Liver (tissue), 8 donors: ENCODE measurements at regions not wholly inside any gene's neighbourhood (a gene's known extent, or its start where the extent isn't known, plus 50 kb on each side); places are given as distances from the start of the nearest gene placed in this dataset.
"Not testable (repeated sequence)": the region's sequence is repeated elsewhere in the genome, so short reads cannot be mapped to it uniquely, and the experiment has no call there.

Source experiments
- DNase-seq: peaks from one replicate; pipeline ENCODE4 v3.0.0-alpha.2; 2017; ENCODE audit warnings: low spot score
- H3K27ac ChIP-seq, 2 donors: one replicate each; pipeline ENCODE4 v1.7.0; 2013; ENCODE audit warnings: inconsistent platforms in 2 of 2, low read length in 2 of 2, control low read depth in 1 of 2, low read depth in 1 of 2, mild to moderate bottlenecking in 1 of 2
- H3K27me3 ChIP-seq, 4 donors: one replicate each; pipeline versions ENCODE4 v1.6.1 to v1.7.0; 2013; ENCODE audit warnings: low read length in 3 of 4, inconsistent platforms in 1 of 4, mild to moderate bottlenecking in 1 of 4, moderate library complexity in 1 of 4; ENCODE audit not compliant: control insufficient read depth in 4 of 4, insufficient read depth in 4 of 4
- H3K36me3 ChIP-seq, 4 donors: one replicate each; pipeline versions ENCODE4 v1.6.1 to v1.7.0; 2013; ENCODE audit warnings: low read length in 3 of 4, mild to moderate bottlenecking in 3 of 4, low read depth in 1 of 4, moderate library complexity in 1 of 4; ENCODE audit not compliant: control insufficient read depth in 4 of 4, insufficient read depth in 3 of 4
- H3K4me1 ChIP-seq, 4 donors: one replicate each; pipeline versions ENCODE4 v1.6.1 to v1.7.0; 2013; ENCODE audit warnings: low read length in 3 of 4, mild to moderate bottlenecking in 3 of 4, moderate library complexity in 1 of 4; ENCODE audit not compliant: control insufficient read depth in 4 of 4, insufficient read depth in 4 of 4
- H3K4me3 ChIP-seq, 3 donors: one replicate each; pipeline versions ENCODE4 v1.6.1 to v1.7.0; 2013; ENCODE audit warnings: low read length in 3 of 3, control low read depth in 1 of 3, low read depth in 1 of 3, mild to moderate bottlenecking in 1 of 3
- H3K9ac ChIP-seq, 2 donors: one replicate each; pipeline ENCODE4 v1.7.0; 2013; ENCODE audit warnings: low read length in 2 of 2, mild to moderate bottlenecking in 2 of 2, moderate library complexity in 2 of 2, control low read depth in 1 of 2, low read depth in 1 of 2
- H3K9me3 ChIP-seq, 4 donors: one replicate each; pipeline versions ENCODE4 v1.6.1 to v1.7.0; 2013; ENCODE audit warnings: low read length in 3 of 4; ENCODE audit not compliant: control insufficient read depth in 4 of 4
- ATF3 ChIP-seq: IDR thresholded peaks from 2 replicates; pipeline ENCODE4 v1.6.1; 2016; ENCODE audit warnings: antibody characterized with exemption
- CTCF ChIP-seq: fragments of 150-350 bp; IDR thresholded peaks from 2 replicates; pipeline ENCODE4 v1.5.1; 2017; ENCODE audit warnings: improper control_type of control experiment, low read depth, low read length; ENCODE audit not compliant: missing input control
- EGR1 ChIP-seq, 2 donors: IDR thresholded peaks; 2 replicates each; pipeline ENCODE4 v1.6.1; 2016 to 2018; ENCODE audit warnings: antibody characterized with exemption in 2 of 2, low read depth in 2 of 2
- FOXA1 ChIP-seq: IDR thresholded peaks from 2 replicates; pipeline ENCODE4 v1.6.1; 2016; ENCODE audit warnings: antibody characterized with exemption
- FOXA2 ChIP-seq: IDR thresholded peaks from 2 replicates; pipeline ENCODE4 v1.6.1; 2016; ENCODE audit warnings: antibody characterized with exemption
- GABPA ChIP-seq, 2 donors: IDR thresholded peaks in 1 of 2; conservative IDR thresholded peaks in 1 of 2; 2 replicates each; pipeline ENCODE4 v1.6.1; 2016; ENCODE audit warnings: antibody characterized with exemption in 2 of 2, mild to moderate bottlenecking in 1 of 2, moderate library complexity in 1 of 2
- HNF4A ChIP-seq, 2 donors: conservative IDR thresholded peaks; 2 replicates each; pipeline ENCODE4 v1.6.1; 2016; ENCODE audit warnings: antibody characterized with exemption in 2 of 2, mild to moderate bottlenecking in 2 of 2
- HNF4G ChIP-seq: IDR thresholded peaks from 2 replicates; pipeline ENCODE4 v1.6.1; 2016; ENCODE audit warnings: antibody characterized with exemption
- JUND ChIP-seq, 2 donors: IDR thresholded peaks; 2 replicates each; pipeline ENCODE4 v1.6.1; 2016; ENCODE audit warnings: antibody characterized with exemption in 2 of 2
- MAX ChIP-seq: IDR thresholded peaks from 2 replicates; pipeline ENCODE4 v1.6.1; 2016; ENCODE audit warnings: antibody characterized with exemption
- NR2F2 ChIP-seq: IDR thresholded peaks from 2 replicates; pipeline ENCODE4 v1.6.1; 2016; ENCODE audit warnings: antibody characterized with exemption
- RAD21 ChIP-seq, 2 donors: IDR thresholded peaks; 2 replicates each; pipeline ENCODE4 v1.6.1; 2016; ENCODE audit warnings: antibody characterized with exemption in 2 of 2, mild to moderate bottlenecking in 2 of 2
- REST ChIP-seq: IDR thresholded peaks from 2 replicates; pipeline ENCODE4 v1.6.1; 2016; ENCODE audit warnings: antibody characterized with exemption, mild to moderate bottlenecking
- RXRA ChIP-seq, 2 donors: IDR thresholded peaks; 2 replicates each; pipeline ENCODE4 v1.6.1; 2017 to 2018; ENCODE audit warnings: antibody characterized with exemption in 2 of 2, mild to moderate bottlenecking in 1 of 2
- SP1 ChIP-seq: IDR thresholded peaks from 2 replicates; pipeline ENCODE4 v1.6.1; 2018; ENCODE audit warnings: antibody characterized with exemption, mild to moderate bottlenecking
- TAF1 ChIP-seq: conservative IDR thresholded peaks from 2 replicates; pipeline ENCODE4 v1.6.1; 2016; ENCODE audit warnings: antibody characterized with exemption, mild to moderate bottlenecking
- YY1 ChIP-seq: IDR thresholded peaks from 2 replicates; pipeline ENCODE4 v1.6.1; 2016; ENCODE audit warnings: antibody characterized with exemption, mild to moderate bottlenecking
- ZBTB33 ChIP-seq: IDR thresholded peaks from 2 replicates; pipeline ENCODE4 v1.6.1; 2016; ENCODE audit warnings: antibody characterized with exemption
- WGBS: extraction: QIAGEN DNeasy Blood & Tissue Kit; methylation state at CpG from one replicate; pipeline ENCODE4 v1.1.7; 2013; 5-methylcytosine and 5-hydroxymethylcytosine counted together
- donor health status: healthy.
- donor health status: healthy.
- donor health status: healthy.
- donor health status: healthy.
- donor health status: healthy.

- Histone ChIP-seq H3K4me3 (no peak overlapping the region), H3K4me1 (no peaks in the 10 kb centered on the region), H3K9me3 (no peaks in the 10 kb centered on the region), H3K36me3 (no peaks in the 10 kb centered on the region), H3K9ac (no peak overlapping the region), H3K27ac (no peak overlapping the region), H3K27me3 (peaks cover 0 to 2% (median 0%) of the 10 kb centered on the region in 4 donors)
- 66% methylated on average over 1 of the region's 1 CpG for WGBS
- TF ChIP-seq RAD21 (IDR thresholded peaks at IDR 0.05): no peak
- no peak for TF ChIP-seq SP1
- no peak for TF ChIP-seq EGR1 (IDR thresholded peaks at IDR 0.05; ENCODE audit: low read depth in 2 of 2)
- no peak for TF ChIP-seq RXRA (IDR thresholded peaks at IDR 0.05)
- no peak for TF ChIP-seq HNF4G
- no peak for TF ChIP-seq MAX
- TF ChIP-seq NR2F2: no peak
- no peak for TF ChIP-seq ATF3
- no peak for TF ChIP-seq GABPA (IDR thresholded peaks at IDR 0.05 in 1 of 2, conservative IDR thresholded peaks at IDR 0.05 in 1 of 2)
- no peak for TF ChIP-seq ZBTB33
- no peak for TF ChIP-seq TAF1
- TF ChIP-seq REST: no peak
- no peak for TF ChIP-seq YY1
- no peak for TF ChIP-seq HNF4A (conservative IDR thresholded peaks at IDR 0.05)
- TF ChIP-seq CTCF: no peak
- TF ChIP-seq FOXA1: no peak
- no peak for TF ChIP-seq JUND (IDR thresholded peaks at IDR 0.05)
- no peak for TF ChIP-seq FOXA2
- DNase-seq: no peak
Measured at GRCh38 chrX:151100799-151101198, 75.6 kb upstream of the GPR50 start.

- H3K27ac ChIP-seq, H3K4me3 ChIP-seq, H3K36me3 ChIP-seq, H3K27me3 ChIP-seq, H3K9me3 ChIP-seq, DNase-seq, H3K9ac ChIP-seq, H3K4me1 ChIP-seq: not testable (repeated sequence)
- WGBS: 89% methylated on average over 3 of the region's 3 CpGs
Measured at GRCh38 chrX:151113200-151113599, 63.2 kb upstream of the GPR50 start.
